Fibroblast of mammary gland (primary cell): ENCODE measurements at regions not wholly inside any gene's neighbourhood (a gene's known extent, or its start where the extent isn't known, plus 50 kb on each side); places are given as distances from the start of the nearest gene placed in this dataset.

ENCODE experiments used
- DNase-seq: peaks from one replicate; pipeline ENCODE4 v3.0.0-alpha.2; 2010; ENCODE audit warnings: low read depth
- H3K4me3 ChIP-seq: 2 replicates; pipeline ENCODE4 v1.5.1; 2011; ENCODE audit warnings: low read depth, mild to moderate bottlenecking, low read length, moderate library complexity; ENCODE audit not compliant: control insufficient read depth
- TF ChIP-seq, protein P1 (sequence below): conservative IDR thresholded peaks from 2 replicates; pipeline ENCODE4 v1.5.1; 2011; ENCODE audit warnings: low read depth, low read length, inconsistent platforms; ENCODE audit not compliant: control insufficient read depth, insufficient read depth

DNA sequence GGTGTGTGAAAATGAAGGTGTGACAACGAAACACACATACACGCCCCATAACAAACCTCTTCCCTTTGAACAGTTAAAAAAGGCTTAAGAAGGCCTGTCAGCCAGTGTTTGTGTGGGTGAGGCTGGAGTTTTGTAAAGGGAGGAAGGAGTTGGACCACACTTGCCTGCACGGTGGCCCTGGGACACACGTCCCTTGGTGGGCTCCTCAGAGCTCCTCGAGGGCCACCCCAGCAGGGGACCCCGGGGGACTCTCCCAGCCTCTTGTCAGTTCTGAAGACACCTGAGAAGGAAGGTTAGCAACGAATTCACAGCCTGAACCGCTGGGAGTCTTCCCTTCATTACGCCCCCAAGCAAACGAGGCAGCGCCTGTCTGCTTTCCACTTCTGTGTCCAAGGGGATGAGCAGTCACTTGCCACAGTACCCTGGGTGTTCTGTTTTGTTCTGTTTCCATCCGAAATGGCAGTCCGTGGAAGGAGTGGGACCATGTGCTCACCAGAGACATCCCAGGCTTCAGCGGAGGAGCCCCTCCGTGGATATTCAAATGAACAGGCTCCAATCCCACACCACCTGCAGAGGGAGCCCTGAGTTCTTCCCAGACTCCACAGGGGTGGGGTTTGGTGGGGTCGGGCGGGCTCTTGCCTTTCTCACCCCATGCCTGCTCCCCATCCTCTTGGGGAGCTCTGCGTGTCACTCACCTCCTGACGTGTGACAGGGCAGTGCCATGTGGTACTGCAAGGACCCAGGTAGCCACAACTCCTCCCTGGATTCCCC lies 68.6 kb downstream of the NRN1 start:
- TF ChIP-seq, protein P1, sequence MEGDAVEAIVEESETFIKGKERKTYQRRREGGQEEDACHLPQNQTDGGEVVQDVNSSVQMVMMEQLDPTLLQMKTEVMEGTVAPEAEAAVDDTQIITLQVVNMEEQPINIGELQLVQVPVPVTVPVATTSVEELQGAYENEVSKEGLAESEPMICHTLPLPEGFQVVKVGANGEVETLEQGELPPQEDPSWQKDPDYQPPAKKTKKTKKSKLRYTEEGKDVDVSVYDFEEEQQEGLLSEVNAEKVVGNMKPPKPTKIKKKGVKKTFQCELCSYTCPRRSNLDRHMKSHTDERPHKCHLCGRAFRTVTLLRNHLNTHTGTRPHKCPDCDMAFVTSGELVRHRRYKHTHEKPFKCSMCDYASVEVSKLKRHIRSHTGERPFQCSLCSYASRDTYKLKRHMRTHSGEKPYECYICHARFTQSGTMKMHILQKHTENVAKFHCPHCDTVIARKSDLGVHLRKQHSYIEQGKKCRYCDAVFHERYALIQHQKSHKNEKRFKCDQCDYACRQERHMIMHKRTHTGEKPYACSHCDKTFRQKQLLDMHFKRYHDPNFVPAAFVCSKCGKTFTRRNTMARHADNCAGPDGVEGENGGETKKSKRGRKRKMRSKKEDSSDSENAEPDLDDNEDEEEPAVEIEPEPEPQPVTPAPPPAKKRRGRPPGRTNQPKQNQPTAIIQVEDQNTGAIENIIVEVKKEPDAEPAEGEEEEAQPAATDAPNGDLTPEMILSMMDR, result no peak

DNA sequence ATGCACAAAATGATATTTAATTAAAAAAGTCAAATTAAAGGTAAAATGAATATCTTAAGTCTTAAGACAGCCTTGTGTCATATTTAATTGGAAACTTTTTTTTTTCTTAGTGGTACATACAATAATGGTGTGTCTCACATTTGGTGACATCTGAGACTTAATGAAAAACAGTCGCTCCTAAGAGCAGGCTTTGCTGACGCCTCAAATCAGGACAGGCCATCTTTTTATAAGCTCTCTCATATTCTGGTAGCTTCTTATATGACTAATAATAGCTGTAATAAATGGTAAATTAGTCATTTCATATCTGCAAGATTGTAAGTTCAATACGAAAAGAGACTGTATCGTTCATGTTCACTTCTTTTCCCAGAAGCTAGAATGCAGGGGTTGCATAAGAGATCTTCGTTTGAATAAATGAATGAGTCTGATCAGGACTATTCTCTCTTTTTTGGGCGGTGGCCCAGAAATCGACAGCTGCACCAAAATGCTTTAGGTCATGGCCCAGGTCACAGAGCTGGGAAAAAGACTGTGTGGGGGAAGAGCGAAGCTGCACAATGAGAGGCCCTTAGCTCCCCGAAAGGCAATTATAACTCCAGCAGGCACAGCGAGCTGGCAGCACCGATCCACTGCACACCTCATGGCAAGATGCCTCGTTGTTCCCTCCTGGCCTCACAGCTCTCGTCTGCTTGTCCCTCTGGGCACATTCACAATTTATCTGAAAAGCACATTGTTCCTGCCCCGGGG lies 69.4 kb downstream of the NRN1 start:
- TF ChIP-seq, protein P1, result no peak
- H3K4me3 ChIP-seq, result no peak overlapping the region
- DNase-seq, result peak; percentile 15

More for the DNA sequence above, 68.6 kb downstream of the NRN1 start:
- no peak overlapping the region for H3K4me3 ChIP-seq
- no peak for DNase-seq

DNA sequence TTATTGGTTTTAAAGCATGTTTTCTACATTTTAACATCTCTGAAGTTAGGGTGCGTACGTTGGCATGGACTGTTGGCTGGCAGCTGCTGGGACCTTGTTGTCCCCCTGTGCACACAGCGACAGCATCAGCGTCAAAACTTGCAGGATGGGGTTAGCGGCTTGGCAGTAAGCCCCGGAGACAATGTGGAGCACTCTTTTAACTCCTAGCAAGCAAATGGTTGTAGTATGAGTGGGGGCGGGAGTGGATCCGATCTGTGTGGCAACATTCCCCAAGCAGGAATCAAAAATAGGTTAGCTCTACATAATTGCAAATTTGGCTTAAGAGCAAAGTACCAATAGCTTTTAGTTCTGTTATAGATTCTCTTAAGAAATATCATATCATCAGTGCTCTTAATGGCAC lies 70.1 kb downstream of the NRN1 start:
- DNase-seq, result peak; percentile 12
- TF ChIP-seq, protein P1, result no peak
- H3K4me3 ChIP-seq, result no peak overlapping the region

DNA sequence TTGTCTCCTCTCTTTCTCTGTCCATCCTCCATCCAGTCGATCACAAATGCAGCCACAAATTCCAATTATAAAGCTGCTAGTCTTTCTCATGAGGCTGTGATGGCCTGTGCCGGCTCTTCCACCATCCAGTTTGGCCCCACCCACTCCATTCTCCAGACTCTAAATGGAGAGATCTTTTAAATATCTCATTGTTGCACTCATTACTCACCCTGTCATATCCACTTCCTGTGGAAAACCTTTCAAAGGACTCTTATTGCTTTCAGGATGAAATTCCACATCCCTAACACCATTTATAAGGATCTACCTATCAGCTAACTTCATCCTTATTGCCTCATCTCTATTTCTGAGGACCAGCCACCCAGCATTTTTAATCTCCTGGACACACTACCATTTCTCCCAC lies 70.6 kb downstream of the NRN1 start:
- TF ChIP-seq, protein P1, result no peak
- H3K4me3 ChIP-seq, result no peak overlapping the region
- DNase-seq, result no peak

DNA sequence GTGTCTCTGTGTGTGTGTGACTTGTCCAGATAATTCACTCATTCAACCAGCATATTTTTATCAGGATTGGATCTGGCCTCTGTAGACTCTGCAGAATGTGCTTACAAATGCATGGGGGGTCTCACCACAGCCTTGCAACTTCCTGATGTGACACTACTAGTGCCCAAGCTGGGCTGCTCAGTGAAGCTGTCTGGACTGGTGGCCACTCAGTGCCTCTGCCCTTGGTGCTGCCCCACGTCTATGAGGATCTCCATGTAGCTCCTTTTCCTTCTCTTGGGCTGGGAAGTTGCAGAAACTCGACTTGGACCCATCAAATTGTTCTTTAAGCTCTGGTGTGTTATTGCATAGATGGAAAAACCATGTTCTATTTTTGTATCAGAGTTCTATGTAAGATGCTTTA lies 75.8 kb downstream of the NRN1 start:
- TF ChIP-seq, protein P1, result no peak
- no peak overlapping the region for H3K4me3 ChIP-seq
- no peak for DNase-seq

DNA sequence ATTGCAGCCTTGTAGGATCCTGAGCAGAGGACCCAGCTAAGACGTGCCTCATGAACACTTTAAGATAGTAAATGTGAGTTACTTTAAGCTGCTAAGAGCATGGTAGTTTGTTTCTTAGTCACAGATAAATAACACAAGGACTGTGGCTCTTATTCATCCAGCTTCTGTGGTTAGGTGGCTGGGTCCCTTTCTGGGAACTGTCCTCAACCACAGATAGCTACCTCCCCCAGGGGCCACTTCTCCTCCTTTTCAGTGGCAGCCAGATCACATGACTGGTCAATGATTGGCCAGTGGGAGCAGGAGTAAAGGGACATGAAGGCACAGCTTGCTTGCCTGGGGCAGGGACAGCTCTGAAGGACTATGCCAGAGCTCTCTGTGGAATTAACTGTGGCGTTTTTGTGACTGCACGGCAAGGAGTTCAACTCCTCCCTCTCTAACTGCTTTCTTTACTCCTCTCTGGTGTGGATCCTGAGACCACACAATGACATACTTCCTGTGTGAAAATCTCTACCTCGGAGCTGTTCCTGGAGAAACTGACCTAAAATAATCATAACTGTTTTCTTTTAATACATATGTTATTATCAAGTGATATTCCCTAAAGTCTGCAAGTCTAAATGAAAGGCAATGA lies 76.5 kb downstream of the NRN1 start:
- TF ChIP-seq, protein P1, result no peak
- no peak overlapping the region for H3K4me3 ChIP-seq
- no peak for DNase-seq
